Esophagus squamous epithelium (tissue), 5 donors: ENCODE measurements at regions not wholly inside any gene's neighbourhood (a gene's known extent, or its start where the extent isn't known, plus 50 kb on each side); places are given as distances from the start of the nearest gene placed in this dataset.

ENCODE experiments used
- DNase-seq: peaks from one replicate; lab custom pipeline; 2025; lab: John Stamatoyannopoulos, UW
- H3K27ac ChIP-seq, 4 donors: fragments of 200-600 bp; sonication (generic); one replicate each; pipeline ENCODE4 v1.5.1; 2016 to 2019; ENCODE audit warnings: mild to moderate bottlenecking in 1 of 4
- H3K27me3 ChIP-seq, 4 donors: fragments of 200-600 bp; sonication (generic); 1 replicate in 3 of 4; 2 replicates in 1 of 4; pipeline versions ENCODE4 v1.5.1 to v1.6.0; 2017 to 2021; ENCODE audit warnings: antibody characterized with exemption in 1 of 4
- H3K36me3 ChIP-seq, 3 donors: fragments of 200-600 bp; sonication (generic); one replicate each; pipeline ENCODE4 v1.5.1; 2016 to 2019
- H3K4me1 ChIP-seq, 3 donors: fragments of 200-600 bp; sonication (generic); one replicate each; pipeline ENCODE4 v1.5.1; 2017 to 2019
- H3K4me3 ChIP-seq, 4 donors: fragments of 200-600 bp; sonication (generic); 1 replicate in 3 of 4; 2 replicates in 1 of 4; pipeline ENCODE4 v1.5.1; 2016 to 2019; ENCODE audit warnings: mild to moderate bottlenecking in 2 of 4, moderate library complexity in 1 of 4
- H3K9me3 ChIP-seq, 3 donors: fragments of 200-600 bp; sonication (generic); one replicate each; pipeline ENCODE4 v1.5.1; 2016 to 2019
- POLR2A ChIP-seq, 4 donors: fragments of 450-650 bp; IDR thresholded peaks; one replicate each; pipeline ENCODE4 v1.6.1; 2017; ENCODE audit warnings: antibody characterized with exemption in 4 of 4, mild to moderate bottlenecking in 4 of 4, moderate library complexity in 3 of 4
- WGBS, 2 donors: methylation state at CpG; one replicate each; pipeline ENCODE4 v1.1.5; 2018; 5-methylcytosine and 5-hydroxymethylcytosine counted together
- intact Hi-C: fragments of 100-400 bp; cut with DNase I; formaldehyde crosslinking; loops from one replicate; pipeline ENCODE4 v1.15.0; 2022
- TF ChIP-seq, protein P1 (sequence below), 6 experiments: fragments of 450-650 bp in 4 of 6; fragments of 200-600 bp in 2 of 6; sonication (generic) in 2 of 6; IDR thresholded peaks; one replicate each; pipeline ENCODE4 v1.5.1; 2016 to 2019; ENCODE audit warnings: antibody characterized with exemption in 6 of 6, mild to moderate bottlenecking in 4 of 6, moderate library complexity in 4 of 6
- donor health status: DM: yes; HTN: yes; CAD: no.

DNA sequence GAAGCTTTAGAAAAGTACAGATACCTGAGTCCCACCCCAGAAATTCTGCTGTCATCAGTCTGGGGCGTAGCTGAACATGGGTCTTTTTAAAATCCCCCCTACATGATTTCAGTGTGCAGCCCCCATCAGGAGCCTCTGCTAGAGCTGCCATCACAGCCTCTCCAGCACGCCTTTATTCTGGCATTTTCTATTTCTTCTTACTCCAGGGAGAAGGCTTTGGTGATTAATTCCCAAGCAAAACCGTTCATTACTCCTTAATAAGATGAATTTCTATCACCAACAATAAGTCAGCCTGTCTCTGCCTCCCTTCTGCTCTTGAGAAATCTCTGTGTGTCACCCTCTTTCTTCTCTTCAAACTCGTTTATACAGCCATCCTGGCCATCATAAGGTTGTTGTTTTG is 160.3 kb downstream of the KATNAL1 start:
- DNase-seq = no peak
- no peaks in the 10 kb centered on the region for H3K36me3 ChIP-seq
- 66 to 77% methylated on average over 4 of the region's 4 CpGs for WGBS, 2 donors
- intact Hi-C loops = no loop called here
- H3K4me1 ChIP-seq = peaks cover 15 to 28% (median 25%) of the 10 kb centered on the region in 3 donors
- H3K27me3 ChIP-seq = no peaks in the 10 kb centered on the region
- no peak for TF ChIP-seq POLR2A (IDR thresholded peaks at IDR 0.05)
- TF ChIP-seq, protein P1, sequence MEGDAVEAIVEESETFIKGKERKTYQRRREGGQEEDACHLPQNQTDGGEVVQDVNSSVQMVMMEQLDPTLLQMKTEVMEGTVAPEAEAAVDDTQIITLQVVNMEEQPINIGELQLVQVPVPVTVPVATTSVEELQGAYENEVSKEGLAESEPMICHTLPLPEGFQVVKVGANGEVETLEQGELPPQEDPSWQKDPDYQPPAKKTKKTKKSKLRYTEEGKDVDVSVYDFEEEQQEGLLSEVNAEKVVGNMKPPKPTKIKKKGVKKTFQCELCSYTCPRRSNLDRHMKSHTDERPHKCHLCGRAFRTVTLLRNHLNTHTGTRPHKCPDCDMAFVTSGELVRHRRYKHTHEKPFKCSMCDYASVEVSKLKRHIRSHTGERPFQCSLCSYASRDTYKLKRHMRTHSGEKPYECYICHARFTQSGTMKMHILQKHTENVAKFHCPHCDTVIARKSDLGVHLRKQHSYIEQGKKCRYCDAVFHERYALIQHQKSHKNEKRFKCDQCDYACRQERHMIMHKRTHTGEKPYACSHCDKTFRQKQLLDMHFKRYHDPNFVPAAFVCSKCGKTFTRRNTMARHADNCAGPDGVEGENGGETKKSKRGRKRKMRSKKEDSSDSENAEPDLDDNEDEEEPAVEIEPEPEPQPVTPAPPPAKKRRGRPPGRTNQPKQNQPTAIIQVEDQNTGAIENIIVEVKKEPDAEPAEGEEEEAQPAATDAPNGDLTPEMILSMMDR (IDR thresholded peaks at IDR 0.05) = no peak
- no peaks in the 10 kb centered on the region for H3K9me3 ChIP-seq
- no peak overlapping the region for H3K27ac ChIP-seq
- no peak overlapping the region for H3K4me3 ChIP-seq

DNA sequence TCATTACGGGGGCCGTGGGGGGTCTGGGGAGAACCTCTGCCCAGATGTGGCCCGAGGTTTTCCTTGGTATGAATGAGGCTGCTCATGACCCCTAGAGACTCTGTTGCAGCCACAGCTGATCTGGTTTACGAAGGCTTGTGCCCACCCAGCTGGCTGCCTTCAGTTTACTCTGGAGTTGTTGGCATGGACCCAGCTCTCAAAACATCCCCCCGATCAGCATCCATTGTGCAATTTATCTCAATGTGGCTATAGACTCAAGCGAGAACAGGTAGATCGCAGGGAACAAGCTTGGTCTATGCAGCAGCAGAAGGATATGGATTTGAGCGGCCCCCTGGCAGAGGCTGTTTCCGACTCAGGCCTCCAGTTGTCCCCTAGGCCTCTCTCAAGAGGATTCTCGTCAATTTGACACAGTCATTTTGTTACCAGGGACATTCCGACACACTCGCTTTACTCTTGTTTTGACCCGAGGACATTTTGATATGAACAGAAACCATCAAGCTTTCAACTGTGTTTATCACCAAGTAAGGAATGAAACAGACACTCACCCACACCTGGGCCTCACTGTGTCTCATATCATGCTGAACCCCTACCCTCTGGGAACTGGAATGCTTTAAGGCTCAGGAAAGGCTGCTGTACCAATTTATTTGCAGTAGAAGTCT is 161.5 kb downstream of the KATNAL1 start:
- Histone ChIP-seq H3K27me3 (no peaks in the 10 kb centered on the region), H3K36me3 (no peaks in the 10 kb centered on the region), H3K27ac (no peak overlapping the region), H3K4me1 (peaks cover 16 to 35% (median 28%) of the 10 kb centered on the region in 3 donors), H3K4me3 (no peak overlapping the region), H3K9me3 (no peaks in the 10 kb centered on the region)
- intact Hi-C loops = no loop called here
- DNase-seq = no peak
- TF ChIP-seq POLR2A (IDR thresholded peaks at IDR 0.05) = no peak
- TF ChIP-seq, protein P1 (IDR thresholded peaks at IDR 0.05) = no peak
- WGBS, 2 donors = 76 to 91% methylated on average over 12 of the region's 13 CpGs

DNA sequence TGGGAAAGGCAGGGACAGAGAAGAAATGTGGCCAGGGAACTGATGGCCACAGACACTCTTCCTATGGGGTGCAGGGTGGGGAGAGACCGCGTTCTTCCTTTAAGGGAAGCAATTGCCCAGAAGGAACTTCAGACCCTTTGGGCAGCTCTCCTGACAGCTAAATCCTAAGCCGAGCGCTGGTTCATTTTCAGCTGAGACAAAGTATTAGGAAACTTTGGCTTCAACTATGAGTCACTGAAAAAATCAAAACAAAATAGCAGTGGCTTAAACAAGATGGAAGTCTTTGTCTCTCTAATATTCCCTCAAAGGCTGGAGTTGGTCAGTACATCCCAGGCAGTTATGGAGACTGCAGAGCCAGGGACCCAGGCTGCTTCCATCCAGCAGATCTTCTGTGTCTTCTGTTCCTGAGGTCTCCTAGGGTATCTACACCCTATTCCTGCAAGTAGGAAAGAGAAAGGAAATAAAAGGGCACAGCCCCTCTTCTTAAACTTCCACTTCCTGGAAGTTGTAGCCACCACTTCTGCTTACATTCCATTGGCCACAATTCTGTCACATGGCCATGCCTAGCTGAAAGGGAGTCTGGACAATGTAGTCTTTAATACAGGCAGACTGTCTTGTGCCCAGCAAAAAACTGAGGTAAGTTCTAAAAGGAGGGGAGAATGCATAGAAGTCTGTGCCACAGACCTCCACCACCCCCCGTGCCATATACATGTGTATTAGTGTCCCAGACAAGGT is 163.5 kb downstream of the KATNAL1 start:
- intact Hi-C loops = no loop called here
- H3K4me1 ChIP-seq = peaks cover 16 to 35% (median 28%) of the 10 kb centered on the region in 3 donors
- H3K36me3 ChIP-seq = no peaks in the 10 kb centered on the region
- H3K4me3 ChIP-seq = no peak overlapping the region
- WGBS, 2 donors = 53 to 68% methylated on average over 5 of the region's 5 CpGs
- TF ChIP-seq, protein P1 (IDR thresholded peaks at IDR 0.05) = no peak
- no peak for TF ChIP-seq POLR2A (IDR thresholded peaks at IDR 0.05)
- DNase-seq = no peak
- H3K9me3 ChIP-seq = no peaks in the 10 kb centered on the region
- peak overlapping the region; percentile 71 to 84 (median 76) for H3K27ac ChIP-seq
- no peaks in the 10 kb centered on the region for H3K27me3 ChIP-seq

DNA sequence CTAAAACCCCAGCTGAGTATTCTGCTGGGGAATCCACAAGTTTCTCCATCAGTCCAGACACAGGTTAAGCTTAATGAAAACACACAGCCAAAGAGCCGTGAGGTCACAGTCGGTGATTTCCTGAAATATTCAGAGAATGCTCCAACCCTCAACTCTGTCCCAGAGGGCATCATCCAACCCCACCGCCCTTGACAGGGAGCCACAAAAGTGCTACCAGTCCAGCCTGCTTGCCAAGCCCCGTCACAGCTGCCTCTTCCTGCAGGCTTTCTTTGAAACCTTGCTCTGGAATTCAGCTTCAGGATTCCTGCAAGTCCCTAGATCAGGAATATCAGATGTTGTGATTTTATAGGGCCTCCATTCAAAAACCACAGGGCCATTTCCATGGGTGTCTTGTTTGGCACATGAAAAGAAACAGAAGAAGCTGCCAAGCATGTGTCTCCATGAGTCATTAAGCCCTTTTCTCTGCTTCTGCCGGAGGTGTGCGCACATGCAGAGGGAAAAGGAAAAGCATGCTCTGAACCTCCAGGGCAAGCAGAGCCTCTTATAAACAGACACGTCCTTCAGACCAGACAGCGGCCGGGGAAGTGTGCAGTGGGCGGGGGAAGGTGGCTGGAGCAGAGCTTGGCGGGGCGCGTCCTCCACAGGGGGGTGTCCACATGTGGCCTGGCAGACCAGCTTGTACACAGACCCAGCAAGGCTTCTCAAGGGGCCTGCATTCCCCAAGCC is 164.7 kb downstream of the KATNAL1 start:
- 9 to 12% methylated on average over 3 to 4 of the region's 13 CpGs for WGBS, 2 donors
- H3K36me3 ChIP-seq = no peaks in the 10 kb centered on the region
- TF ChIP-seq, protein P1 (IDR thresholded peaks at IDR 0.05) = no peak
- TF ChIP-seq POLR2A (IDR thresholded peaks at IDR 0.05) = no peak
- DNase-seq = no peak
- no peaks in the 10 kb centered on the region for H3K9me3 ChIP-seq
- no peaks in the 10 kb centered on the region for H3K27me3 ChIP-seq
- intact Hi-C loops = no loop called here
- H3K27ac ChIP-seq = peak overlapping the region; percentile 71 to 84 (median 76)
- peaks cover 16 to 30% (median 24%) of the 10 kb centered on the region in 3 donors for H3K4me1 ChIP-seq
- H3K4me3 ChIP-seq = no peak overlapping the region
